ENCODE measurements at regions not wholly inside any gene's neighbourhood (a gene's known extent, or its start where the extent isn't known, plus 50 kb on each side); places are given as distances from the start of the nearest gene placed in this dataset.

DNA sequence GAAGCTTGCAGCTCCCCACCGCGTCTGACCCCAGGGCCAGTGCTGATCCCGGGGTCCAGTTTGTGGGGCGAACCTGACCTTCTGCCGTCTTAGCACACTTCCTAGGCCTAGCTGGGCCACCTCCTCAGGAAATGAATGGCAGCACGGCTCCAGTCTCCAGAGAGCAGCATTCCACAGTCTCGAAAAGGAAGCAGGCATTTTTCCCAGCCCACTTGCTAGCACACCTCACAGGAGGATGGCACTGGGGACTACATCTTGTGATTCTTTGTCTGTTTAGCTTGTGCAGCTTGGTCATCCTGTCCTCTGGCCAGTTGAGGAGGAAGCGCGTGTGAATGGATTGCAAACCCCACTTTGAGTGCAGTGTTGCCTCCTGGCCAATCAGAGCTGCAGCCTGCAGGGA is 308.0 kb upstream of the IRX2 start:
- no peaks in the 10 kb centered on the region for H3K27me3 ChIP-seq (ENCODE audit: insufficient read depth, low read length)
- no TSS peak for BruUV-seq (replicated peaks)
- CTCF ChIA-PET, result no interaction called here

More for the DNA sequence above, 308.0 kb upstream of the IRX2 start:
- H3K36me3 ChIP-seq (ENCODE audit: control insufficient read depth in 1 of 2, insufficient read depth in 2 of 2, low read length in 2 of 2), result no peaks in the 10 kb centered on the region
- no peak overlapping the region for H3K4me2 ChIP-seq (ENCODE audit: low read length)
- intact Hi-C loops (cut with micrococcal nuclease), result no loop called here
- POLR2A ChIA-PET, result no interaction called here
- no peaks in the 10 kb centered on the region for H4K20me1 ChIP-seq (ENCODE audit: insufficient read depth)
- RAD21 ChIA-PET (ENCODE audit: low non-redundant PET in 1 of 2, low total read pairs in 2 of 2, uncharacterized antibody in 2 of 2, unreplicated experiment in 2 of 2), result no interaction called here
- no peak for DNase-seq (ENCODE audit: low read depth, low spot score)
- no peak for ATAC-seq
- no peak overlapping the region for H3K9ac ChIP-seq (ENCODE audit: low read length)
- H3K27ac ChIP-seq (ENCODE audit: low read depth, low read length), result no peak overlapping the region
- TF ChIP-seq TCF7L2 (IDR thresholded peaks at IDR 0.05; ENCODE audit: borderline replicate concordance, extremely low read depth, insufficient read depth, insufficient read length) (no peak), RAD21 (IDR thresholded peaks at IDR 0.05; ENCODE audit: low read depth) (no peak), POLR2AphosphoS5 (IDR thresholded peaks at IDR 0.05; ENCODE audit: low read depth, low read length) (no peak), JUND (IDR thresholded peaks at IDR 0.05) (no peak), CBX3 (IDR thresholded peaks at IDR 0.05; ENCODE audit: low read depth) (no peak), CEBPB (IDR thresholded peaks at IDR 0.05; ENCODE audit: low read depth) (no peak), EGR1 (IDR thresholded peaks at IDR 0.05; ENCODE audit: low read depth) (no peak), POLR2A (IDR thresholded peaks at IDR 0.05; ENCODE audit: borderline replicate concordance, extremely low read depth, insufficient read depth, insufficient read length) (no peak), ELF1 (IDR thresholded peaks at IDR 0.05; ENCODE audit: borderline replicate concordance, low read depth) (no peak), EZH2 (IDR thresholded peaks at IDR 0.05) (no peak), ZNF274 (IDR thresholded peaks at IDR 0.05; ENCODE audit: low read depth, low read length) (no peak)
- TF ChIP-seq, protein P1, sequence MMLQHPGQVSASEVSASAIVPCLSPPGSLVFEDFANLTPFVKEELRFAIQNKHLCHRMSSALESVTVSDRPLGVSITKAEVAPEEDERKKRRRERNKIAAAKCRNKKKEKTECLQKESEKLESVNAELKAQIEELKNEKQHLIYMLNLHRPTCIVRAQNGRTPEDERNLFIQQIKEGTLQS (IDR thresholded peaks at IDR 0.05), result no peak
- TF ChIP-seq, protein P2, sequence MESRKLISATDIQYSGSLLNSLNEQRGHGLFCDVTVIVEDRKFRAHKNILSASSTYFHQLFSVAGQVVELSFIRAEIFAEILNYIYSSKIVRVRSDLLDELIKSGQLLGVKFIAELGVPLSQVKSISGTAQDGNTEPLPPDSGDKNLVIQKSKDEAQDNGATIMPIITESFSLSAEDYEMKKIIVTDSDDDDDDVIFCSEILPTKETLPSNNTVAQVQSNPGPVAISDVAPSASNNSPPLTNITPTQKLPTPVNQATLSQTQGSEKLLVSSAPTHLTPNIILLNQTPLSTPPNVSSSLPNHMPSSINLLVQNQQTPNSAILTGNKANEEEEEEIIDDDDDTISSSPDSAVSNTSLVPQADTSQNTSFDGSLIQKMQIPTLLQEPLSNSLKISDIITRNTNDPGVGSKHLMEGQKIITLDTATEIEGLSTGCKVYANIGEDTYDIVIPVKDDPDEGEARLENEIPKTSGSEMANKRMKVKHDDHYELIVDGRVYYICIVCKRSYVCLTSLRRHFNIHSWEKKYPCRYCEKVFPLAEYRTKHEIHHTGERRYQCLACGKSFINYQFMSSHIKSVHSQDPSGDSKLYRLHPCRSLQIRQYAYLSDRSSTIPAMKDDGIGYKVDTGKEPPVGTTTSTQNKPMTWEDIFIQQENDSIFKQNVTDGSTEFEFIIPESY (IDR thresholded peaks at IDR 0.05; ENCODE audit: extremely low read depth, insufficient replicate concordance, low read length), result no peak
- TF ChIP-seq, protein P3, sequence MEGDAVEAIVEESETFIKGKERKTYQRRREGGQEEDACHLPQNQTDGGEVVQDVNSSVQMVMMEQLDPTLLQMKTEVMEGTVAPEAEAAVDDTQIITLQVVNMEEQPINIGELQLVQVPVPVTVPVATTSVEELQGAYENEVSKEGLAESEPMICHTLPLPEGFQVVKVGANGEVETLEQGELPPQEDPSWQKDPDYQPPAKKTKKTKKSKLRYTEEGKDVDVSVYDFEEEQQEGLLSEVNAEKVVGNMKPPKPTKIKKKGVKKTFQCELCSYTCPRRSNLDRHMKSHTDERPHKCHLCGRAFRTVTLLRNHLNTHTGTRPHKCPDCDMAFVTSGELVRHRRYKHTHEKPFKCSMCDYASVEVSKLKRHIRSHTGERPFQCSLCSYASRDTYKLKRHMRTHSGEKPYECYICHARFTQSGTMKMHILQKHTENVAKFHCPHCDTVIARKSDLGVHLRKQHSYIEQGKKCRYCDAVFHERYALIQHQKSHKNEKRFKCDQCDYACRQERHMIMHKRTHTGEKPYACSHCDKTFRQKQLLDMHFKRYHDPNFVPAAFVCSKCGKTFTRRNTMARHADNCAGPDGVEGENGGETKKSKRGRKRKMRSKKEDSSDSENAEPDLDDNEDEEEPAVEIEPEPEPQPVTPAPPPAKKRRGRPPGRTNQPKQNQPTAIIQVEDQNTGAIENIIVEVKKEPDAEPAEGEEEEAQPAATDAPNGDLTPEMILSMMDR (IDR thresholded peaks at IDR 0.05 in 2 of 3, conservative IDR thresholded peaks at IDR 0.05 in 1 of 3; ENCODE audit: borderline replicate concordance in 1 of 3, insufficient read depth in 1 of 3, low read depth in 2 of 3, low read length in 2 of 3), result no peak
- H3K4me3 ChIP-seq (replicated peaks in 1 of 2; ENCODE audit: low read depth in 1 of 2, low read length in 2 of 2), result no peak overlapping the region
- H2AFZ ChIP-seq (ENCODE audit: low read depth, low read length, poor library complexity, severe bottlenecking), result no peak overlapping the region
- peaks cover 8 to 12% of the 10 kb centered on the region in 2 experiments; a peak in 2 of 4 replicates for H3K9me3 ChIP-seq (ENCODE audit: control insufficient read depth in 1 of 2, insufficient read depth in 1 of 2, low read depth in 1 of 2, low read length in 2 of 2)
- no peaks in the 10 kb centered on the region for H3K9me2 ChIP-seq (ENCODE audit: insufficient read depth)
- H3K79me2 ChIP-seq (ENCODE audit: insufficient read depth, low read length), result no peaks in the 10 kb centered on the region
- H3K4me1 ChIP-seq (ENCODE audit: control insufficient read depth in 1 of 2, insufficient read depth in 2 of 2, low read length in 2 of 2), result no peaks in the 10 kb centered on the region
